Right lobe of liver (tissue), 4 donors: ENCODE measurements at regions not wholly inside any gene's neighbourhood (a gene's known extent, or its start where the extent isn't known, plus 50 kb on each side); places are given as distances from the start of the nearest gene placed in this dataset.

Source experiments
- POLR2A ChIP-seq: fragments of 450-650 bp; IDR thresholded peaks from one replicate; pipeline ENCODE4 v1.6.1; 2017; ENCODE audit warnings: antibody characterized with exemption, mild to moderate bottlenecking
- TF ChIP-seq, protein P1 (sequence below), 4 donors: fragments of 200-600 bp in 3 of 4; fragments of 450-650 bp in 1 of 4; IDR thresholded peaks; one replicate each; pipeline versions ENCODE4 v1.5.1 to v1.8.0; 2016 to 2022; ENCODE audit warnings: antibody characterized with exemption in 4 of 4, mild to moderate bottlenecking in 2 of 4
- donor health status: DM: no; HTN: no; CAD: no.
- donor health status: DM: no; HTN: no; CAD: no.
- donor health status: DM: no; HTN: yes; CAD: no.

DNA sequence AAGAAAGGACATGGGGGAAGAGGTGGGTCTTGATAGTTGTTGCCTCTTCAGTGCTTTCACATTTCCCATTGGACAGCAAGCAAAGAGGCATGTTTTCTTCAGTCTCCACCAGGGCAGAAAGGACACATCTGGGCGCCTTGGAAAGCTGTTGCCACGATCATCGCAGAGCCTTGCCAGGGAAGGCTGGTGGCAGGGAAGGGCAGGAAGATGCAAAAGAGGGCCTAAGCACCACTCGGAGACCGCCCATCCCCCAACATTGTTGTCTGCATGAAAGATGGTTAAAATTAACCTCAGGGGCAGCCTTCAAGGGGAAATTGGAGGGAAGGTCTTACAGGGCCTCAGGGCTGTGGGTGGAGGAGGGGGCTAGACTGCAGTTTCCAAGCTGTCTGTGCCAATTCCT lies 114.2 kb downstream of the SOX9 start:
- TF ChIP-seq, protein P1, sequence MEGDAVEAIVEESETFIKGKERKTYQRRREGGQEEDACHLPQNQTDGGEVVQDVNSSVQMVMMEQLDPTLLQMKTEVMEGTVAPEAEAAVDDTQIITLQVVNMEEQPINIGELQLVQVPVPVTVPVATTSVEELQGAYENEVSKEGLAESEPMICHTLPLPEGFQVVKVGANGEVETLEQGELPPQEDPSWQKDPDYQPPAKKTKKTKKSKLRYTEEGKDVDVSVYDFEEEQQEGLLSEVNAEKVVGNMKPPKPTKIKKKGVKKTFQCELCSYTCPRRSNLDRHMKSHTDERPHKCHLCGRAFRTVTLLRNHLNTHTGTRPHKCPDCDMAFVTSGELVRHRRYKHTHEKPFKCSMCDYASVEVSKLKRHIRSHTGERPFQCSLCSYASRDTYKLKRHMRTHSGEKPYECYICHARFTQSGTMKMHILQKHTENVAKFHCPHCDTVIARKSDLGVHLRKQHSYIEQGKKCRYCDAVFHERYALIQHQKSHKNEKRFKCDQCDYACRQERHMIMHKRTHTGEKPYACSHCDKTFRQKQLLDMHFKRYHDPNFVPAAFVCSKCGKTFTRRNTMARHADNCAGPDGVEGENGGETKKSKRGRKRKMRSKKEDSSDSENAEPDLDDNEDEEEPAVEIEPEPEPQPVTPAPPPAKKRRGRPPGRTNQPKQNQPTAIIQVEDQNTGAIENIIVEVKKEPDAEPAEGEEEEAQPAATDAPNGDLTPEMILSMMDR (IDR thresholded peaks at IDR 0.05) = no peak
- no peak for TF ChIP-seq POLR2A
